Dermis blood vessel endothelial cell (primary cell): ENCODE measurements at regions not wholly inside any gene's neighbourhood (a gene's known extent, or its start where the extent isn't known, plus 50 kb on each side); places are given as distances from the start of the nearest gene placed in this dataset.

Experiments
- DNase-seq: peaks from one replicate; pipeline ENCODE4 v3.0.0; 2010

DNA sequence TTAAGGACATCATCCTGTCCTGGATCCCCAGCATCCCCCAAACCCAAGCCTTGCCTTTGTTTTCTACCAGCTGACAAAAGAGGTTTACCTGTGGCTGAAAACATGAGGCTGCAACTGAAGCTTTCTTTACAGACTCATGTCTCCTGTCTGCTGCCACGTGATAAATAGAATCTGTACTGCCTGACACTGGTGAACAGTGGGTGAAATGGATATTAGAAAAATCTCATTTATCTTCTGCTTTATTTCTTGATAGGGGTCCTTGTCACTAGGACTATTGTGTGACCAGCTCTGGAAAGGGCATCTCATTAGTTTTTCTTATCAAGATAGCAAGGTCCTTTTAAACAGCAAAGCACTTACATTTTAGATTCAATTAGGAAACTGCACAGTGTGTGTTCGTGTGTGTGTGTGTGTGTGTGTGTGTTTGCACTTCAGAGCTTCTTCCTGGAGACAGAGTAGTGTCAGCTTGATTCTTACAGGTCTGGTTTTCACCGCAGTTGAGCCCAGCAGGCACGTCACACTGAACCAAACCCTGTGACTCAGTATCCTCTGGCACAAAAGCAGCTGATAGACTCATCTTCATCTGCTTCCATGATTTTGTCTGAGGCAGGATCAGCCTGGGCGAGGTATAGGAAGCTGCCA is 373.5 kb upstream of the CELF2 start:
- DNase-seq = no peak

DNA sequence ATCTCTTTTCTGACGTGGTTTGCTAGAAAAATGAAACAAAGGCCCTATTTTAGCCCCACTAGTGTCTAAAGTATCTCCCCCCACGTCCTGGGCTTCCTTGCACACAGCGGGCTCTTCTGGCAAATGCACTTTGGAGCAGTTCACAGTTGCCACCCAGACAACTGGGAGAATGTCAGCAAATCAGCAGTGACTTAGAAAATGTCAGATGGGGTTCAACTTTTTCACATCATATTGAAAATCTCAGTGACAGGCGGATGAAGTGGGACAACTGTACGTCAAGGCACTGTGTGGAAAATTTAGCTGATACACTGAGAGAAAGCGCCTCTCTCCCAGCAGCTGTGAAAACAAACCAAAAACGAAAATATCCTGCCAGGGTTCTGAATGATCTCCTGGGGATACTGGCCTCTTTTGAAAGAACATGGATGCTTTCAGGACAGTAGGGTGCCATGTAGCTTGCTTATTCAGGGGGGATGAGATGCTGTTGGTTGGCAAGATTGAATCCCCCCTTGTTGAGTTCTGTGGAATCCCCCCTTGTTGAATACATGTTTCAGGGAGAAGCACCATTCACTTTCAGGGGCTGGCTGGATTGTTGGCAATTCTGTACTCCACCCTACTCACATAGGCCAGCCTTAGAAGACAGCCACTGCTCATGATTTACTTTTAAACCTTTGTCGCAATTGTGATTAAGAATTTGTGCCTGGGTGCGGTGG is 372.8 kb upstream of the CELF2 start:
- no peak for DNase-seq

DNA sequence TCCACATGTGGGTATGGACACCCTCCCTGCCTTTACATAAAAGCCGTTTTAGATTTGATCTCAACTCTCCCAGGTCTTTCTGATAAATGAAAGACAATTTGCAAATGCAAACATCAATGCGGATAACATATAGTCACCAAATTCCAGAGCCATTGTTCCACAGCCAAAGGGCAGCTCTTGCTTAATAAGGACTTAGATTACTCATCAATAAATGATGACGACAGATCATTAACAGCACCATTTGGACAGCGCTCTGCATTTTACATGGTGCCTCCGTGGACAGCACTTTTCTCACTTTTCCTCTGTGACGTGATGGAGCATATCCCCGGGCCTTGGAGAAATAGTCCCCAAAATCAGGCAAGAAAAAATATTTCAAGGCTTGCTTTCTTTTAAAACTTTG is 370.3 kb upstream of the CELF2 start:
- DNase-seq = no peak

DNA sequence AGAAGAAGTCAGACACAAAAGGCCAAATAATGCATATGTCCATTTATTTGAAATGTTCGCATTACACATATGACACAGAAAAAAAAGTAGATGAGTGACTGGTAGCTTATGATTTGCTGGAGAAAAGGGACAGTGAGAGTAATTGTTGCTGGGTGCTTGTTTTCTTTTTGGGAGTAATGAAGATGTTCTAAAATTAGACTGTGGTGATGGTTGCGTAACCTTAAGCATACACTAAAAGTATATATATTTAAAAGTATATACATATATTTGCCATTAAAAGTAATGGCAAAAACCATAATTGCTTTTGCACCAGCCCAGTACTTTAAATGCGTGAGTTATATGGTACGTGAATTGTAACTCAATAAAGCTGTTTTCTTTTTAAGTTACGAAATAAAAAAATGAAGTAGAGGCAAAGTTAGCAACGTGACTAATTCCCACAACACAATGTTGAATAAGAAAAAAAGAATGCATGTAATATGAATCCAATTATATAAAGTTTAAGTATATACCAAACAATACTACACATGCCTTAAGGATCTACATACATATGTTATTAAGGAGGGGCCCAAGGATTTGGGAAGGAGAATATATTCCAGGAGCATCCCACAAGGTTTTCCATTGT is 360.4 kb upstream of the CELF2 start:
- DNase-seq = no peak

DNA sequence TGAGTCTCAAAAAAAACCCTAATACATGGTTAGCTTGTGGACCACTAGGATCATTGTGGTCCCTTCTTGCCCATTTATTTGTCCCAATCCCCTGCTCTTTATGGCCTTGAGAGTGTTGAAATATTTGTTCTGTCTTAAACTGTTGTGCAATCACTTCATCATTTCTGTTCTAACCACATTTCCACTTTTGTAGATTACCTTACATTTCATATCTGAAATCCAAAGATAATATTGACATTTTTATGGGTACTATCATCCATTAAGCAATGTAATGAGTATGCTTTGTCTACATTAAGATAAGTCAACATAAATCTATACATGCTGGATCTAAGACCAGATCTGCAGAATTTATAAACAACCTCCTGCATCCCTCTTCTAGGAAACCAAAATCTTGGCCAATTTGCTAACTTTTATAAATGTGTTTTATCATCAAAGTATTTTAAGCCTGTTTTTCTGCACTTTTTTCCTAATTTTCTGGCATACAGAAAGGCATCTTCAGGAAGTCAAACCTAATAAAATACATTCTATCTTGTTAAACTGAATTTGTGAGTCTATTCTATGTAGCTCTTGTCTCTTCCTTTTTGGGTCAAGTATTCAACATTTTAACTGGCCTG is 359.4 kb upstream of the CELF2 start:
- DNase-seq = no peak

DNA sequence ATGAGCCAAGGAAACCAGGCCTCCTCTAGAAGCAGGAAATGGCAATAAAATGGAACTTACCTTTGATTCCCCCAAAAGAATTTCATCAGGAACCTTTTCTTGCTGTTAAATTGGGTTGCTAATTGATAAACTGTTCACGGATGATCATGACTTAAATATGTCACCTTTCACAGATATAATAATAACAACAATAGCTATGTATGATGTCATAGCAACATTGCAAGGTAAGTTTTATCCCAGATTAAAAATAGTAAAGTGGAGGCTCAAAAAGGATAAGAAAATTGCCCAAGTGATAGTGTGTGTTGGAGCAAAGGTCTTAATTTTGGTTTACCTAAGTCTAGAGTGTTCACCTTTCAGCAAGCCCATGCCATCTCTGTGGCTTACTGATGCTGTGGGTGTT is 357.6 kb upstream of the CELF2 start:
- no peak for DNase-seq

DNA sequence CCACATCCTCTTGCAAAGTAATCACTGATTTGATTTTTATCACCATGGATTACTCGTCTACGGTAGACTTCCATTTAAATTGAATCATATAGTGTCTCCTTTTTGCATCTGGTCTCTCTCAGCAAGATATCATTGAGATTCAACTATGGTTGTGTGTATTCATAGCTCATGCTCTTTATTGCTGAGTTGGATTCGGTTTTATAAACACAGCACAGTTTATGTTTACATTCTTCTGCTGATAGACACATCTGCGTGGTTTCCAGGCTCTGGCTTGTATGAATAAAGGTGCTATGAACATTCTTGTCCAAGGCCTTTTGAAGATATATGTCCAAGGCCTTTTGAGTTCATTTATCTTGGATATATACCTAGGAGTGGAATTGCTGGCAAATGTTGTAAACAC is 356.5 kb upstream of the CELF2 start:
- no peak for DNase-seq

DNA sequence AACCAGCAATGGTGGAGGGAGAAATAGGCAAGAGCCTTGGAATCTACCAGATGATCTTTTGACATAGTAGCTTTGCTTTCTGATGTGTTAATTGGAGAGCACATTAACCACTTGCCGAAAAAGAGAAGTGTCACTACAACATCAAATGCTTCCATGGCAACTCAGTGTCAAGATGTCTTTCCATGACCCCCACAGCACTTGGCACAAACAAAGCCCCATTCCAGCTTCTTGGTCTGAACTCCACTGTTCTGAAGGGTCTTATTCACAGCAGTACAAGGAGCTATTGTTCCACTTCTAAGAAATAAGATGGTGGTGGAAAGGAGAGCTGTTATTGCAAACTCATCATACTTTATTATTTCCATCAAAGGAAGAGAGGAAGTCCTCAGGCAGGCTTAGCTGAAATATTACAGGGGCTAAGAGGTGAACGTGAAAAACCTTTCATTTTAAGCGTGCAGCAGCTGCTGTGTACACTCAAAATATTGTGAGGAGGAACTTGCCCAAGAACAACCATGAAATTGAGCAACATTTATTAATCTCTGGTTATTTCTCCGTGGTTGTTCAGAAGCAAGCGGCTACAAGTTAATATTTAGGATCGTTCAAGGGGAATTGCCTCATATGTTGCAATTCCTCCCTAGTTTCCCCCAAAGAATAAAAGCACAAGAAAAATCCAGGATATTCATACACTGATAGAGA is 354.8 kb upstream of the CELF2 start:
- no peak for DNase-seq

DNA sequence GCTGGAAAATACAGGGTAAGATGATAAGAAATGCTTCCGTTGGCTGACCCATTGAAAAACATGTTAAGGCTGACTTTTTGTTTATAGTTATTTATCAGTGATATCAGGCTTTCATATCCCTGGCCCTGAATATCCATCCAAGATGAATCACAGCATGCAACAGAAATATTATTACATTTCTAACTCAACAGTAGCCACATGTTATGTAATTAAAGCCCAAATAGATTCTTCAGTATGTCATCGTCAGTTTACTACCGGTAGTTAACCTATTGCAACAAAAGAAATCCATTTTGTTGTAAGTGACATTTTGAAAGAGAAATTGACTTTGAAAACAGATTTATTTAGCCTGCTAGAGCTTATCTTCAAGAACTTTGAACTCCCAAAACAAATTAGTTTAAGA is 354.1 kb upstream of the CELF2 start:
- DNase-seq = no peak

DNA sequence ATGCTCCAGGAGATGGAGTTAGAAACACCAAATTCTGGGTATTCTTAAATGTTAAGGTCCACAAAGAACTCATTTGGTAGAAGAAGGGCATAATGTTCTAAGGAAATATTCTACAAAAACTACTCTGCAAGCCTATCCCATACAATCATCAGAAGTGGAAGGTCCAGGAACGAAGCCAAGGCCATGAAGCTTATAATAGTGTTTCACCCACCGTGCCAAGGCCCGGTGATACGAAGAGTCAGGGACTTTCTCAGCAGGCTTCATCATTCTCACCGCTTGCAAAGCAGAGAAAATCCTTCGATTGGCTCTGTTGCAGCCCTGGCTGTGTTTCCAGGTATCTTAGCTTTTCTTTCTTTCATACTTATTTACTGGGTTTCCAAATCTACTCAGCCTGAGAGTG is 351.9 kb upstream of the CELF2 start:
- DNase-seq = no peak

DNA sequence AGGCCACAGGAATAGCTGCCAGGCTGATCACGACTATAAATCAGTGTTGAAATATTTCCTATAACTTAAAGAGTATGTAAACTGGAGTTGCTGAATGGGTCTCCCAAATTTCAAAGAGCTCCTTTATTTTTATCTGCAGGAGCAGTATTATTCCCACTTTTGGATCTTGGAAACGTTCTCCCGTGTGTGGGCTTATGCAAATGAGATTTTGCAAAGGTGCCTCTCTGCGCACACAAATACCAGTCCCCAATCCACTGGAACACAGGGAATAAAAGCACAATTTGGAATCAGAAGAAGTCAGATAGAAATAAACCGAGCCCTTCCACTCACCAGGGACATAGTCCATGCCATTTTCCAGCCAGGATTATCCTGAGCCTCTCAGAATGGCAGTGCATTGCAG is 350.2 kb upstream of the CELF2 start:
- DNase-seq = no peak

DNA sequence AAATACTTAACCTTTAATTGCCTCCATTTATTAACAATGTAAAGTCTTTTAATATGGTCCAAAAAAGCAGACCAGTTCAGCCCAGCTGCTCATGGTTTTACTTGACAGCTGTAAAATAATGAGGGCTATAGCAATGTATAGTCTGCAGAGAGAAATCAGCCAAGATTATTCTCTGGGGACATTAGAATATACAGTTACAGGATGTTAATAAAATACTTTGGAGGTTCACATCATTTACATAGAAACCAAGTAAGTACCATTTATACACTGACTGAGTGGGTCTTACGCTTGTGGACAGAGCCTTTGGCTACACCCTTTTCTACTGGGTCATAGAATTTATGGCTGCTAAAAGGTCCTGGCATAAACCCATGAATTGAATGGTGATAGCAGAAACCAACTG is 340.7 kb upstream of the CELF2 start:
- no peak for DNase-seq

DNA sequence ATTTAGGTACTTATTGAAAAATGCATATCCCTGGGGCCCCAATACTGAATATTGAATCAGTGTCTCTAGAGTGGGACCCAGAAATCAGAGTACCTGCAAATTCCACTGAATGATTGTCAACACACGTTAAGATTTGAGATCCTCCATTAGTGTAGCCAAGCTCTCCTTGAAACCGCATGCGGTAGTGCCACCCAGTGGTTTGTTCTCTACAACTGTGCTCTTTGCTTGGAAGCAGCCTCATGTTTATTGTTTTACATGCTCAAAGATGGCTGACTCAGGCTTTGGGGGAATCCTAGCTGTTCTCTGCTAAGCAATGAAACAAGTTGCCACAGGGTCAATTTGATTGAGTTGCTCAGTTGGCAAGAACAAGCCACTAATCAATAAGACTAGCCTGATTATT is 340.2 kb upstream of the CELF2 start:
- DNase-seq = peak; percentile 47

DNA sequence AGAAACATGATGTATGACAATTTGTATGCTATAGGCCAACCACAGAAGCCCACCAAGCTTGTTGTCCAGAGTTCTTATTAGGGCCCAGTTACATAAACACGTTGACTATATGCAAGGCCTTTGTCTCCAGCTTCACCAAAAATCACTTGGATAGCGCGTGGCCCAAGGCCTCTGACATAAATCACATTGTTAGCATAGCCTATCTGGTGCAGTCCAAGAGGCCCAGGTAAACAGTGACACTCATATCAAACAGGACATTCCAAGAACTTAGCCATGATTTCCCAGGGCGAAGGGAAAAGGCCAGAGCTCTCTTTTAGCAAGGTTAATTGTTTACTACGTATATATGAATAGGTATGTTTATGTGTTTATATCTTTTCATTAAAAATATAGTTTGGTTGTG is 337.2 kb upstream of the CELF2 start:
- no peak for DNase-seq

DNA sequence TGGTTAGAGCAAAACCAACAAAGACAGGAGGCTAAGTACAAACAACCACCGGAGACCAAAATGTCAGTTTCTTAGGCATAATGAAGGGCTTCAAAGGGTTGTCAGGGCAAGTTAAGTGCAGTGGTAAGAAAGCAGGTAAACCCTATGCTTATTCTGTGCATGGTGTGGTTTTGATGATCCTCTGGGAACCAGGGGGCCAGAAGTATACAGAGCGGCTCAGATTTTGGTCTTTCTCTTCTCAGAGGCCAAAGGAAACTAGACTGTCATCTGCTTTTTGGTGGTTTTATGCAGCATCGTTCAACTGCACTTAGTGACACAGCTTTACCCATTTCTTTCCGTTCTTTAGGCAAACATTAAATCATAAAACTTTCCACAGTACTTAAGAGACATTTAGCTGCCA is 332.7 kb upstream of the CELF2 start:
- no peak for DNase-seq

DNA sequence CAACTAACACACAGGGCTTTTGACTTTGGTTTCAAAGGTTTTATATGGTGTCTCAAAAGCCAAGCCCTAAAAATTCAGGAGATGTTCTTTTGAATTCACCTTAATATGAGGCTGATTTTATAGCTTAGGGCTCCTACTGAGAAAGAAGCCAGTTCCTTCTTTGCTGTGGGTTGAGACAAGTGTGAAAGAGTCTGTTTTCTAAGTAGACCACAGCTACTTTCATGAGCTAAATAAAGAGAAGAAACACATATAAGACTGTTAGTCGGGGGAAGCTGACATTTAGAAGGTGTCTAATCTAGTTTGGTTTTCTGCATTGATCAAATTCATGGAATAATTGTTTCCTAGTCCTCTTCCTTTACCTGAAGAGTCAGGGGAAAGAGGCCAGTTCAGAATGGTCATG is 332.1 kb upstream of the CELF2 start:
- DNase-seq = no peak

DNA sequence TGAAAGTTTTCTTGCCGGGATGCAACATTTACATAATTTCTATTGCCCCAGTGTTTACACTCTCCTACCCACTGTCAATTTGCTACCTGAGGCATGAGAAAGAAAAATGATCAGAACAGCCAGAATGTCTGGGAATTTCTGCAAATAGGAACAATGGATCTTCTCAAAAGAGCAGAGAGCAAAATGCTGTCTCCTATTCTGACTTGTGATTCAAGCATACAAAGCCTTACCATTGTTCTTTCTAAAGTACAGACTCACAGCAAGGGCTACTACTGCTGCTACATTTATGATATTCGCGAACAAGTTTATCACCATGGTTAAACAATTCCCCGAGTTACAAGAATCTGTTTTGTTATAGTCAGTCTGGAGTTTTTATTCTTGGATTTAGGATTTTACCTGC is 329.9 kb upstream of the CELF2 start:
- DNase-seq = no peak

DNA sequence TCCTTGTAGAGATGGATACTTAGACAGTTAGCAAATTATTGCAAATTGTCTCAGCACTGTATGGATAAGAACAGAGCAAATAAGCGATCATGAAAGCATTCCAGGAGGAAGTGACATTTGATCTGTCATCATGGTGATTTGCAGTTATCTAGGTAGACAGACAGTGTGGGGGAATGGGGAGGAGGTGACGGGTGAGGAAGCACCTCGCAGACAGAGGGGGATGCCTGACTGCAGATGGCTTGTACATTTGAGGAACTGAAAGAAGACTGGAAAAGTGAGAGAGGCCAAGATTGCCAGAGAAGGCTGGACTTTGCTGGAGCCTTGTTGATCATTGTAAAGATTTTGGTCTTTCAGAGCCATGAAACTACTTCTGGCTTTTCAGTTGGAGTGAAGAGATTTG is 318.2 kb upstream of the CELF2 start:
- DNase-seq = no peak

DNA sequence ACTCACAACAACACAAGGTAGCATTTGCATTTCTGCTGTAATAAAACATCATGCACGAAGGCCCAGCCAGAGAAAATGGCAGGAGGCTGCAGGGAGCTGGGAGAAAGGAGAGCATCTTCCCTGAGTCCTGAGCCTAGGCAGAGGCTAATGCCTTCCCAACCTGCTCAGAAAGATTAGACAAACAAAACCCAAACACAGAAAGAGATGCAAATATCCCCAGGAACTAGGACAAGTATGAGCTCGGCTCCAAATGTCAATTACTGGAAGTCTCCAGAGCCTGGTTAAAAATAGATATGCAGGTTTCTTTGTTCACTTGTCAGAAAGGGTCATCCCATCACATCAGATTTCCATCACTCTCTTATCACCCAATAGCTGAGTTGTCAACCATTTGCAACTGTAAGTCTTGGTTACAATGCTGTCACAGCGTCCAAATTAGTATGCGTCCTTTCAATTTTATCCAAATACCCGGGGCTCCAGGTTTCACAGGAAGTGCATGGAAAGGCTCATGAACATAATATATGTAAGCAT is 316.5 kb upstream of the CELF2 start:
- DNase-seq = no peak

DNA sequence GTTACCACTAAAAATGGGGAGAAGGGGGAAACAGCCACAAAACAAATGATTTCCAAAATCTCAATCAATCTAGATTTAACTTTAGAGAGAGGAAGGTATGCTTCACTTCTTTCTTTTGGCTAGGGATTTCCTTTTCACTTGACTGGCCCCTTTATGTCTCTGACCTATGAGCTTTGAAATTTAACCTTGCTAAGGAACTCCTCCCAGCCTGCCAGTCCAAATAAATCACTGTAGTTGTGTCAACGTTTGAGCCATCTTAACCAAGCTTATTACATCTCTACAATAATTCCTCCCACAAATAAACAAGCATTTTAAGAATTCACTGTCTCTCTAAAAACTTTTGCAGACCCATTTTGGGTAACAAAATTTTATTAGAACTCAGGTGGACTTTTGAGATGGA is 315.5 kb upstream of the CELF2 start:
- no peak for DNase-seq

DNA sequence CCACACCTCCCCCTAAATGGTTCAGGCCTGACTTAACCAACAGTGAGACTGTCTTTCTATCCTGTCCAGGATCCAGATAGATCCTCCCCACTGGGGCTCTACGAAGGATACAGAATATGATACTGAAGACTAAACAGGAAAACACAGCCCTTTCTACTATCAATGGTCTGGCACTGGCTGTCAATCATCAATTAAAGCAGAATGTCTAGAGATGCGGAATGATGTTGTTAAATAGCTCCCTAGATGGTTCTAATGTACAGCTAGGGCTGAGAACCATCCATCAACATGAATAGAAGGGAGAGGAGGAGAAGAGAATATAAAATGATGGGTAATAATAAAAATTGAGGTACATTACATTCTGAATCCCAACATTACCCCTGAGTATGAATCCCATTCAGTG is 314.3 kb upstream of the CELF2 start:
- DNase-seq = no peak

DNA sequence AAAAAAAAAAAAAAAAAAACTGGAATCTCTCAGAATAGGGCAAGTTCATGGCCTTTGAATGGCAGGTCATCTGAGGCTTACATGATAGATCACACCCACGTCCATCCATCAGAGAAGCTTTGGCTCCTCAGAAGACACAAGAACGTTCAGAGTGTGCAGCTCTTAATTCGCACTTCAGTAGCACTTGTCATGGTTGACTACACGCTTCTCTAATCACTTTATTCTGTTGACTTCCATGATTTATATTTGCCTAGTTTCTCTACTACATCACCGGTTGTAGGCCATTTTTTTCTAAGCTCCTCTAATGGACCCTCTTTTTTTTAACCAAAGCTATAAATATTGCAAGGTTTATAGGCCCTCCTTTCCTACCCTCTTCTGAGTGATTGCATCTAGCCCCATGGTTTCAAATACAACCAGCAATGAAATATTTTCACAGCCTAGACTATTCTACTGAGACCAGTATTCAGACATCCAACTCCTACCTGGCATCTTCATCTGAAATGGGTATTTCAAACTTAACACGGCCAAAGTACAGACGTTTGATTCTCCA is 305.4 kb upstream of the CELF2 start:
- no peak for DNase-seq

DNA sequence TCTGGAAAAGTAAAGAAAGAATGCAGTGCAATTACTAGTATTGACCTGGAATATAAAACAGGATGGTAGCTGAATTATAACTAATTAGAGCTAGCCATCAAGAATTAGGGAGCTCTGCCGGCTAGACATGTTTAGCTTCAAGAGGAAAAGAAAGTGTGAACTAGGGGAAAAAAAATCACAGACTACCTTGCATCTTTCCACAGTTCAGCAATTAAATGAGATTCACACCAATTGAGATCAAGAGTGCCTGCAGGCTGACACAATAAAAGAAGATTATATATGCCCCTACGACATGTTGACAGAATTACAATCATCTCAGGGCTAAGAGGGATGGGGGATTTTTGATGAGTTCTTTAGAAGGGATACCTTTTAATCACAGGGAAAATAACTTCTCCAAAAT is 303.3 kb upstream of the CELF2 start:
- DNase-seq = no peak
